Prostate gland (tissue), 2 donors: ENCODE measurements at regions not wholly inside any gene's neighbourhood (a gene's known extent, or its start where the extent isn't known, plus 50 kb on each side); places are given as distances from the start of the nearest gene placed in this dataset.

Experiments used
- DNase-seq: peaks from one replicate; pipeline ENCODE4 v3.0.0-alpha.2; 2019; ENCODE audit warnings: low spot score
- H3K27ac ChIP-seq, 2 donors: fragments of 200-600 bp; sonication (generic); 2 replicates each; pipeline ENCODE4 v1.5.1; 2017 to 2019
- H3K27me3 ChIP-seq: fragments of 200-600 bp; sonication (generic); replicated peaks from 2 replicates; pipeline ENCODE4 v1.5.1; 2019; ENCODE audit not compliant: insufficient read depth
- H3K36me3 ChIP-seq, 2 donors: fragments of 200-600 bp; sonication (generic); 1 replicate in 1 of 2; 2 replicates in 1 of 2; pipeline versions ENCODE4 v1.5.1 to v1.8.1; 2017 to 2019
- H3K4me1 ChIP-seq: fragments of 200-600 bp; sonication (generic); replicated peaks from 2 replicates; pipeline ENCODE4 v1.5.1; 2019
- H3K4me3 ChIP-seq, 2 donors: fragments of 200-600 bp; sonication (generic); 2 replicates each; pipeline ENCODE4 v1.5.1; 2017 to 2019
- H3K9me3 ChIP-seq: fragments of 200-600 bp; sonication (generic); 2 replicates; pipeline ENCODE4 v1.5.1; 2017
- CTCF ChIP-seq, 4 experiments: fragments of 200-600 bp in 2 of 4; fragments of 450-650 bp in 2 of 4; sonication (generic) in 2 of 4; IDR thresholded peaks; 1 replicate in 3 of 4; 2 replicates in 1 of 4; pipeline ENCODE4 v1.5.1; 2016 to 2019; ENCODE audit warnings: antibody characterized with exemption in 4 of 4, mild to moderate bottlenecking in 2 of 4, moderate library complexity in 2 of 4
- POLR2A ChIP-seq: fragments of 450-650 bp; IDR thresholded peaks from one replicate; pipeline ENCODE4 v1.6.1; 2016; ENCODE audit warnings: antibody characterized with exemption, mild to moderate bottlenecking
- POLR2AphosphoS5 ChIP-seq: sonication (generic); formaldehyde crosslinking; IDR thresholded peaks from one replicate; pipeline ENCODE4 v1.6.1; 2017; ENCODE audit warnings: antibody characterized with exemption
- WGBS: methylation state at CpG from one replicate; pipeline ENCODE4 v1.1.5; 2018; 5-methylcytosine and 5-hydroxymethylcytosine counted together
- intact Hi-C: fragments of 100-400 bp; cut with DNase I; formaldehyde crosslinking; loops from one replicate; pipeline ENCODE4 v1.14.2; 2022

- no peak for TF ChIP-seq POLR2AphosphoS5
- TF ChIP-seq CTCF (IDR thresholded peaks at IDR 0.05): no peak
- TF ChIP-seq POLR2A: no peak
- WGBS: 88% methylated on average over 2 of the region's 2 CpGs
- intact Hi-C loops: no loop called here
- Histone ChIP-seq H3K9me3 (no peaks in the 10 kb centered on the region), H3K4me1 (no peaks in the 10 kb centered on the region), H3K4me3 (no peak overlapping the region), H3K27me3 (no peaks in the 10 kb centered on the region), H3K27ac (no peak overlapping the region), H3K36me3 (no peaks in the 10 kb centered on the region)
- DNase-seq: no peak
Observed at GRCh38 chr3:155009217-155009616, 70.9 kb upstream of the MME start.

DNA sequence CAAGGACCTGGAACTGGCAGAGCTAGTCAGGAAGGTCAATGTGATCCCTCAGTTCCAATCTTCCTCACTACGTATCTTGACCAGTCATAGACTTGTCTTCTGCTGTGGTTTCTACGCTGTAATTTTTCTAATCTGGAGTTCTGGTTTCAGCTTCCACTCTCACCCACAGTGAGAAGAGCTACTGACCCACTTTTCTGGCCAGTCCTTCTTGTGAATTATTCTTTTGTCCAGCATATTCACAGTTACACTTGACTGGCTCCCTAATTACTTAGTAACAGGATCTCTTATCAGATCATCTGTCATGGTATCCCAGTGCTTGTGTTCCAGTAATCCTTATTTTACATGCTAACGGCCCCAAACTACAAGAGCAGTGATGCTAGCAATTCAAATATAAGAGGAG lies 72.4 kb upstream of the MME start:
- Histone ChIP-seq H3K9me3 (no peaks in the 10 kb centered on the region), H3K4me1 (no peaks in the 10 kb centered on the region), H3K4me3 (no peak overlapping the region), H3K27me3 (no peaks in the 10 kb centered on the region), H3K27ac (no peak overlapping the region), H3K36me3 (no peaks in the 10 kb centered on the region)
- no peak for TF ChIP-seq POLR2AphosphoS5
- no peak for TF ChIP-seq CTCF (IDR thresholded peaks at IDR 0.05)
- TF ChIP-seq POLR2A: no peak
- 69% methylated on average over 3 of the region's 3 CpGs for WGBS
- DNase-seq: no peak
- intact Hi-C loops: no loop called here

- no peak for DNase-seq
- Histone ChIP-seq H3K27me3 (no peaks in the 10 kb centered on the region), H3K9me3 (no peaks in the 10 kb centered on the region), H3K4me3 (no peak overlapping the region), H3K36me3 (no peaks in the 10 kb centered on the region), H3K4me1 (no peaks in the 10 kb centered on the region), H3K27ac (no peak overlapping the region)
- WGBS: 56% methylated on average over 7 of the region's 7 CpGs
- intact Hi-C loops: no loop called here
- TF ChIP-seq CTCF (IDR thresholded peaks at IDR 0.05): no peak
- TF ChIP-seq POLR2AphosphoS5: no peak
- TF ChIP-seq POLR2A: no peak
Observed at GRCh38 chr3:155001289-155002010, 78.7 kb upstream of the MME start.

DNA sequence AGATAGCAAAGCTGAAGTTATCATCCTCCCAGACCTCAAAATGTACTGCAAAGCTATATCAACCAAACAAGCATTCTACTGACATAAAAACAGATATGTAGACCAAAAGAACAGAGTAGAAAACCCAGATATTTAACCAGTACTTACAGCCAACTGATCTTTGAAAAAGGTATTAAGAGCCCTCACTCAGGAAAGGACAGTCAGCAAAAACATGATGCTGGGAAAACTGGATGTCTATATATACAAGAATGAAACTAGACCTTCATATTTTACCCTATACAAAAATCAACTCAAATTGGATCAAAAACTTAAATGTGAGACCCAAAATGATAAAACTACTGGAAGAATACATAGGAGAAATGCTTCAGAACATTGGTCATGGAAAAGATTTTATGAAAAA lies 87.5 kb upstream of the MME start:
- intact Hi-C loops: no loop called here
- TF ChIP-seq POLR2A: no peak
- no peak for TF ChIP-seq CTCF (IDR thresholded peaks at IDR 0.05)
- TF ChIP-seq POLR2AphosphoS5: no peak

DNA sequence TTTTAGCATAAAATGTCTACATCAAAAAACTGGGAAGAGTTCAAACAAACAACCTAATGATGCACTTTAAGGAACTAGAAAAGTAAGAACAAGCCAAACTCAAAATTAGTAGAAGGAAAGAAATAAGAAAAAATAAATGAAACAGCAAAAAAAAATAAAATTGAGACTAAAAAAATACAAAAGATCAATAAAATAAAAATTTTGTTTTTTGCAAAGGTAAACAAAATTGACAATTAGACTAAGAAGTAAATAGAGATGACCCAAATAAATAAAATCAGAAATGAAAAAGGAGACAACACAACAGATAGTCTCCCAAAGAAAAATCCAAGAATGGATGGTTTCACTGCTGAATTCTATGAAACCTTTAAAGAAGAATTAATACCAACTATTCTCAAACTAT lies 89.6 kb upstream of the MME start:
- H3K27ac ChIP-seq: no peak overlapping the region
- no peak for DNase-seq
- no peaks in the 10 kb centered on the region for H3K9me3 ChIP-seq
- H3K4me3 ChIP-seq: no peak overlapping the region
- H3K4me1 ChIP-seq: no peaks in the 10 kb centered on the region
- TF ChIP-seq POLR2A (no peak), CTCF (IDR thresholded peaks at IDR 0.05) (no peak), POLR2AphosphoS5 (no peak)
- no peaks in the 10 kb centered on the region for H3K36me3 ChIP-seq
- intact Hi-C loops: no loop called here
- no peaks in the 10 kb centered on the region for H3K27me3 ChIP-seq

More for the DNA sequence above, 87.5 kb upstream of the MME start:
- no peak overlapping the region for H3K27ac ChIP-seq
- H3K4me3 ChIP-seq: no peak overlapping the region
- H3K9me3 ChIP-seq: no peaks in the 10 kb centered on the region
- DNase-seq: no peak
- no peaks in the 10 kb centered on the region for H3K4me1 ChIP-seq
- no peaks in the 10 kb centered on the region for H3K36me3 ChIP-seq
- no peaks in the 10 kb centered on the region for H3K27me3 ChIP-seq
